ENCODE measurements at regions not wholly inside any gene's neighbourhood (a gene's known extent, or its start where the extent isn't known, plus 50 kb on each side); places are given as distances from the start of the nearest gene placed in this dataset.

GRCh38 chrX:150118476-150118875, 180.2 kb upstream of the EOLA2 start:
- TF ChIP-seq CHD2 (IDR thresholded peaks at IDR 0.05; ENCODE audit: low read depth, low read length) (no peak), CTCF (IDR thresholded peaks at IDR 0.05 in 2 of 3, conservative IDR thresholded peaks at IDR 0.05 in 1 of 3; ENCODE audit: insufficient read depth in 2 of 3, low read depth in 1 of 3, low read length in 3 of 3) (no peak), CBFB (CRISPR knock-in tag; IDR thresholded peaks at IDR 0.05) (no peak), FOSL1 (tag; conservative IDR thresholded peaks at IDR 0.05) (no peak)

Data from K562 (cell line).